ENCODE measurements at regions not wholly inside any gene's neighbourhood (a gene's known extent, or its start where the extent isn't known, plus 50 kb on each side); places are given as distances from the start of the nearest gene placed in this dataset.
A peak's percentile ranks its signal among the peaks of the same experiment; 100 is the strongest.

- Histone ChIP-seq H3K56ac (ENCODE audit: insufficient read length, low read depth, low read length) (no peak overlapping the region), H2BK120ac (ENCODE audit: low read depth, low read length, poor library complexity, severe bottlenecking) (no peak overlapping the region), H3K27ac (ENCODE audit: insufficient read length, low read depth, low read length) (no peak overlapping the region), H4K91ac (ENCODE audit: insufficient read length, low read depth, low read length) (no peak overlapping the region), H4K20me1 (ENCODE audit: control insufficient read depth, insufficient read depth, insufficient read length) (no peaks in the 10 kb centered on the region), H2BK5ac (ENCODE audit: insufficient read length, low read length) (no peak overlapping the region), H3K14ac (ENCODE audit: insufficient read depth, low read length) (no peak overlapping the region), H4K5ac (ENCODE audit: insufficient read length, low read depth, low read length) (no peak overlapping the region), H3K9ac (ENCODE audit: extremely low read depth, insufficient read length, low read length) (no peak overlapping the region), H2BK20ac (ENCODE audit: low read depth, low read length, poor library complexity, severe bottlenecking) (no peak overlapping the region), H3K79me1 (ENCODE audit: insufficient read depth, low read depth, low read length, poor library complexity, severe bottlenecking) (no peaks in the 10 kb centered on the region), H3K27me3 (ENCODE audit: insufficient read depth, low read length) (no peaks in the 10 kb centered on the region), H3K79me2 (ENCODE audit: insufficient read depth, low read length) (no peaks in the 10 kb centered on the region), H3K9me3 (ENCODE audit: control insufficient read depth, low read depth, low read length) (no peaks in the 10 kb centered on the region), H2BK15ac (ENCODE audit: low read depth, low read length) (no peak overlapping the region), H3K18ac (ENCODE audit: insufficient read length, low read depth, low read length) (no peak overlapping the region), H2BK12ac (ENCODE audit: insufficient read length, low read depth, low read length) (no peak overlapping the region), H2AK5ac (ENCODE audit: insufficient read length, low read length) (no peak overlapping the region), H3K23me2 (ENCODE audit: insufficient read length, low read depth, low read length, poor library complexity, severe bottlenecking) (no peaks in the 10 kb centered on the region), H3K4me2 (ENCODE audit: insufficient read depth, insufficient read length, low read length) (no peak overlapping the region), H3K4ac (ENCODE audit: low read depth, low read length) (no peak overlapping the region), H3K23ac (ENCODE audit: insufficient read length, low read depth, low read length) (no peak overlapping the region), H4K8ac (replicated peaks; ENCODE audit: insufficient read length, low read depth, low read length) (no peak overlapping the region), H3K4me1 (ENCODE audit: insufficient read depth, low read length) (0 out of 2 replicates have a peak, but pooled peaks cover 2% of the 10 kb centered on the region), H3T11ph (ENCODE audit: low read length) (no peak overlapping the region), H2AFZ (ENCODE audit: low read length) (no peak overlapping the region)
- no peak for DNase-seq
- Mint-ChIP-seq H3K4me3 (no peak overlapping the region), H3K9me3 (peaks cover 6 to 7% of the 10 kb centered on the region in 2 experiments; a peak in 2 of 5 replicates), H3K4me1 (peaks cover 14 to 16% of the 10 kb centered on the region in 2 experiments), H3K27ac (peak overlapping the region in 1 of 3 experiments; percentile 22; a peak in 1 of 7 replicates), H3K27me3 (ENCODE audit: low read depth) (no peaks in the 10 kb centered on the region; the same call in 1 of the 2 replicates), H3K36me3 (ENCODE audit: insufficient read depth in 1 of 3, low read depth in 3 of 3) (0 out of 7 replicates have a peak, but pooled peaks cover 0 to 3% (median 0%) of the 10 kb centered on the region in 3 experiments)
- TF ChIP-seq, protein P1, sequence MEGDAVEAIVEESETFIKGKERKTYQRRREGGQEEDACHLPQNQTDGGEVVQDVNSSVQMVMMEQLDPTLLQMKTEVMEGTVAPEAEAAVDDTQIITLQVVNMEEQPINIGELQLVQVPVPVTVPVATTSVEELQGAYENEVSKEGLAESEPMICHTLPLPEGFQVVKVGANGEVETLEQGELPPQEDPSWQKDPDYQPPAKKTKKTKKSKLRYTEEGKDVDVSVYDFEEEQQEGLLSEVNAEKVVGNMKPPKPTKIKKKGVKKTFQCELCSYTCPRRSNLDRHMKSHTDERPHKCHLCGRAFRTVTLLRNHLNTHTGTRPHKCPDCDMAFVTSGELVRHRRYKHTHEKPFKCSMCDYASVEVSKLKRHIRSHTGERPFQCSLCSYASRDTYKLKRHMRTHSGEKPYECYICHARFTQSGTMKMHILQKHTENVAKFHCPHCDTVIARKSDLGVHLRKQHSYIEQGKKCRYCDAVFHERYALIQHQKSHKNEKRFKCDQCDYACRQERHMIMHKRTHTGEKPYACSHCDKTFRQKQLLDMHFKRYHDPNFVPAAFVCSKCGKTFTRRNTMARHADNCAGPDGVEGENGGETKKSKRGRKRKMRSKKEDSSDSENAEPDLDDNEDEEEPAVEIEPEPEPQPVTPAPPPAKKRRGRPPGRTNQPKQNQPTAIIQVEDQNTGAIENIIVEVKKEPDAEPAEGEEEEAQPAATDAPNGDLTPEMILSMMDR (conservative IDR thresholded peaks at IDR 0.05): no peak
Measured at GRCh38 chr6:48747471-48747870, 636.5 kb upstream of the PTCHD4 start.

Measured in H9 (cell line).